ENCODE measurements at regions not wholly inside any gene's neighbourhood (a gene's known extent, or its start where the extent isn't known, plus 50 kb on each side); places are given as distances from the start of the nearest gene placed in this dataset.

- no peak overlapping the region for H3K27ac ChIP-seq (ENCODE audit: low read depth in 1 of 2, low read length in 2 of 2)
- H3K36me3 ChIP-seq (ENCODE audit: control insufficient read depth in 1 of 2, insufficient read depth in 2 of 2, low read length in 1 of 2): no peaks in the 10 kb centered on the region
- no peaks in the 10 kb centered on the region for H3K27me3 ChIP-seq (ENCODE audit: control insufficient read depth in 1 of 2, insufficient read depth in 2 of 2, low read length in 1 of 2)
- 81 to 86% methylated on average over 4 of the region's 4 CpGs for WGBS, 2 donors
- DNase-seq: no peak
- no peak for ATAC-seq (ENCODE audit: low FRiP score)
- peaks cover 0 to 2% of the 10 kb centered on the region in 2 donors for H3K4me1 ChIP-seq (ENCODE audit: control insufficient read depth in 1 of 2, insufficient read depth in 2 of 2, low read length in 2 of 2)
- no peaks in the 10 kb centered on the region for H3K9me3 ChIP-seq (ENCODE audit: control insufficient read depth, low read length)
- intact Hi-C loops (cut with DNase I): no loop called here
- no peak overlapping the region for H3K4me3 ChIP-seq (ENCODE audit: low read length in 2 of 2)
Observed at GRCh38 chr3:23086331-23086730, 116.8 kb upstream of the UBE2E2 start.

DNA sequence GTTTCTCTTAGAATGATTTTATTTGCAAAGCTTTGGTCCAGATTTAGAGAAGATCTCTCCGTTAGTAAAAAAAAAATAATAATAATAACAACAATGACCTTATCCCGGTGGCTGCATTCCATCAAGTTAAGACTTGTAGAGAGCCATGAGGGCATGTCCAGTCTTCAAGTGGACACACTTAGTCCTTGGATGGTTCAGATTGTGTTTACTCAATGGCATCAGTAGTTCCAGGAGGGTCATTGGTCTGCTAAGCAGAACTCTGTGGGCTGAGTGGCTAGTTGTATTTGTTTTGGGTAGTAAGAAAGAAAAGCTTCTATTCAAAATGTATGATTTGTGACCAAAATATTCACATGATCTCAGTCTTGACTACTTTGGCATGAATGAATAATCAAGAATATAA, 116.3 kb upstream of the UBE2E2 start:
- no peaks in the 10 kb centered on the region for H3K27me3 ChIP-seq (ENCODE audit: control insufficient read depth in 1 of 2, insufficient read depth in 2 of 2, low read length in 1 of 2)
- no peak overlapping the region for H3K27ac ChIP-seq (ENCODE audit: low read depth in 1 of 2, low read length in 2 of 2)
- no peak overlapping the region for H3K4me3 ChIP-seq (ENCODE audit: low read length in 2 of 2)
- ATAC-seq (ENCODE audit: low FRiP score): no peak
- 34 to 35% methylated on average over 2 of the region's 2 CpGs for WGBS, 2 donors
- intact Hi-C loops (cut with DNase I): no loop called here
- no peaks in the 10 kb centered on the region for H3K9me3 ChIP-seq (ENCODE audit: control insufficient read depth, low read length)
- no peaks in the 10 kb centered on the region for H3K4me1 ChIP-seq (ENCODE audit: control insufficient read depth in 1 of 2, insufficient read depth in 2 of 2, low read length in 2 of 2)
- no peak for DNase-seq
- no peaks in the 10 kb centered on the region for H3K36me3 ChIP-seq (ENCODE audit: control insufficient read depth in 1 of 2, insufficient read depth in 2 of 2, low read length in 1 of 2)

DNA sequence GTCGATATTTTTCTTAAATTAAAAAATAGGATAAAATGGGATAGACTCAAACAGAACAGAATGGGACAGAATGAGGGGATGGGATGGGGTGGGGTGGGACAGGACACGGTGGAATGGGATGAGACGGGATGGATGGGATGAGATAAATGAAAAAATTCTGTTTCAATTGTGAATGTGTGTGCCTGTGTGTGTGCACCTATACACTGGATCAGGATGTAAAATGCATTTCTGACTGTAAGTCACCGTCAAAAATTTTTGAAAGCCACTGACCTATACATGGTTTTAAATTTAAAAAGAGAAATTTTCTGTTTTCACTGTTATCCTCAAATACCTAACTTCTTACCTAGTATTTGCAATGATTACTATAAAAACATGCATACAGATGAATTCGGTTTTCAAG, 108.7 kb upstream of the UBE2E2 start:
- no peaks in the 10 kb centered on the region for H3K27me3 ChIP-seq (ENCODE audit: control insufficient read depth in 1 of 2, insufficient read depth in 2 of 2, low read length in 1 of 2)
- ATAC-seq (ENCODE audit: low FRiP score) (no peak), DNase-seq (no peak)
- H3K4me1 ChIP-seq (ENCODE audit: control insufficient read depth in 1 of 2, insufficient read depth in 2 of 2, low read length in 2 of 2): no peaks in the 10 kb centered on the region
- intact Hi-C loops (cut with DNase I): no loop called here
- no peak overlapping the region for H3K27ac ChIP-seq (ENCODE audit: low read depth in 1 of 2, low read length in 2 of 2)
- no peaks in the 10 kb centered on the region for H3K36me3 ChIP-seq (ENCODE audit: control insufficient read depth in 1 of 2, insufficient read depth in 2 of 2, low read length in 1 of 2)
- H3K4me3 ChIP-seq (ENCODE audit: low read length in 2 of 2): no peak overlapping the region
- H3K9me3 ChIP-seq (ENCODE audit: control insufficient read depth, low read length): no peaks in the 10 kb centered on the region
- 73 to 81% methylated on average over 5 of the region's 5 CpGs for WGBS, 2 donors

DNA sequence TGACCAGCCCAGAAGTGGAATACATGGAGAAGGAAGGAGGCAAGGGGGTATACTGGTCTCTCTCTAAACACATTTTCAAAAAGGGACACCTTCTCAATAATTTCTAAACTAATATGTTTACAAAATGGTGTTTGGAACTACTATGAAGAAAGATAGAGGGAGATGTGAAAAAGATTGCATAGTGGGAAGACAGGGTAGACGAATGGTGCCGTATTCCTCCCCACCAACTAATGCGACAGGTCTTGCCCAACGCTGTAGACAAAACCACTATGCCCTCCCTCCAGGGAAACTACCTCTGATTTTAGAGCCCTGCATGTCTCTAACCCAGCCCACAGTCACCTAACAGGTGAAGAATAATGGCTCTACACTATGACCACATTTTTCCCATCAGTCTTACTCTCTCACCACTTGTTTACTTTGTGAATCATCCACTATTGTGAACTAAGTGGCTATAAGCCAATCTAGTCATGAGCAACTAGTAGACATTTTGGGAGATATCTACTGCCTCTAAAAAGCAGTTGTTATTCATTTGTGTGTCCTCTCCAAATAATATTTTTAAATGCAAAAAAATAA, 108.2 kb upstream of the UBE2E2 start:
- ATAC-seq (ENCODE audit: low FRiP score) (peak; percentile 26), DNase-seq (no peak)
- WGBS, 2 donors: 93 to 96% methylated on average over 4 of the region's 4 CpGs
- intact Hi-C loops (cut with DNase I): no loop called here
- Histone ChIP-seq H3K27ac (ENCODE audit: low read depth in 1 of 2, low read length in 2 of 2) (no peak overlapping the region), H3K4me3 (ENCODE audit: low read length in 2 of 2) (no peak overlapping the region), H3K9me3 (ENCODE audit: control insufficient read depth, low read length) (no peaks in the 10 kb centered on the region), H3K36me3 (ENCODE audit: control insufficient read depth in 1 of 2, insufficient read depth in 2 of 2, low read length in 1 of 2) (no peaks in the 10 kb centered on the region), H3K4me1 (ENCODE audit: control insufficient read depth in 1 of 2, insufficient read depth in 2 of 2, low read length in 2 of 2) (no peaks in the 10 kb centered on the region), H3K27me3 (ENCODE audit: control insufficient read depth in 1 of 2, insufficient read depth in 2 of 2, low read length in 1 of 2) (no peaks in the 10 kb centered on the region)

DNA sequence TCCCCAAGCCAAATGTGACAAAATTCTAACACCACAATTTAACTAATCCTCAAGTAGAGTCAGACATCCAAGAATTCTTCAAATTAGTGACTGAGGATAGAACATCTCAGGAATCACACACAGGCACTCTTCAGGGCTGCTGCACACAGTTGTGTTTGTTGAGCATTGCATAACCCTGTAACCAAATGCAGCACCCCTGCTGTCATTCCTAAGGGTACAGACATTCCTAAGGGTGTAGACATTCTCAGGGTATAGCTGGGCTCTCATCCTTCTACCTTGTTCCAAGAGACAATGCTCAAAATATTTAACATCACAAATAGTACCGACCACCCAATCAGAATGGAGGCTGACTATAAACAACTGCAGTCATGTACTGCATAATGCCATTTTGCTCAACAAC, 107.1 kb upstream of the UBE2E2 start:
- 81 to 94% methylated on average over 1 of the region's 1 CpG for WGBS, 2 donors

DNA sequence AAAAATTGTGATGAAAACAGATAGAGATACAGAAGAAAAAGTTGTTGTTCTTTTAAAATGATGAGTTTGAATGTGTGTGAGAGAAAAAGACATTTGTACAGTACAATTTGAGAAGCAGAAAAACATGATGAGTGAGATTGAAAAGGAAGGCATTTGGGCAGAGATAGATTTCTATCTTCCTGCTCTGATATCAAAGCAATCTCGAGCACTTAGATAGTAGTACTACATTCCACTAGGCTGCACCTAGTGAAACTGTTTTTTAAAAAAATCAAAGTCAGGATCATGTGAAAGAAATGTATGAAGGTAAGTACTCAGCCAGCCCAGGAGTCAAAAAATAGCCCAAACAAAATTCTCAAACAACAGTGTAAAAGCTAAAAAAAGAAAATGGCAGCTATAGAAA, 104.1 kb upstream of the UBE2E2 start:
- WGBS, 2 donors: 50 to 70% methylated on average over 1 of the region's 1 CpG
- Histone ChIP-seq H3K4me1 (ENCODE audit: control insufficient read depth in 1 of 2, insufficient read depth in 2 of 2, low read length in 2 of 2) (no peaks in the 10 kb centered on the region), H3K9me3 (ENCODE audit: control insufficient read depth, low read length) (no peaks in the 10 kb centered on the region), H3K27ac (ENCODE audit: low read depth in 1 of 2, low read length in 2 of 2) (no peak overlapping the region), H3K4me3 (ENCODE audit: low read length in 2 of 2) (no peak overlapping the region), H3K27me3 (ENCODE audit: control insufficient read depth in 1 of 2, insufficient read depth in 2 of 2, low read length in 1 of 2) (no peaks in the 10 kb centered on the region), H3K36me3 (ENCODE audit: control insufficient read depth in 1 of 2, insufficient read depth in 2 of 2, low read length in 1 of 2) (no peaks in the 10 kb centered on the region)
- no peak for DNase-seq
- intact Hi-C loops (cut with DNase I): no loop called here
- no peak for ATAC-seq (ENCODE audit: low FRiP score)

More for the DNA sequence above, 107.1 kb upstream of the UBE2E2 start:
- intact Hi-C loops (cut with DNase I): no loop called here
- DNase-seq: no peak
- ATAC-seq (ENCODE audit: low FRiP score): no peak
- H3K27ac ChIP-seq (ENCODE audit: low read depth in 1 of 2, low read length in 2 of 2): no peak overlapping the region
- H3K4me1 ChIP-seq (ENCODE audit: control insufficient read depth in 1 of 2, insufficient read depth in 2 of 2, low read length in 2 of 2): no peaks in the 10 kb centered on the region
- no peaks in the 10 kb centered on the region for H3K36me3 ChIP-seq (ENCODE audit: control insufficient read depth in 1 of 2, insufficient read depth in 2 of 2, low read length in 1 of 2)
- H3K9me3 ChIP-seq (ENCODE audit: control insufficient read depth, low read length): no peaks in the 10 kb centered on the region
- H3K4me3 ChIP-seq (ENCODE audit: low read length in 2 of 2): no peak overlapping the region
- no peaks in the 10 kb centered on the region for H3K27me3 ChIP-seq (ENCODE audit: control insufficient read depth in 1 of 2, insufficient read depth in 2 of 2, low read length in 1 of 2)

- H3K4me1 ChIP-seq (ENCODE audit: control insufficient read depth in 1 of 2, insufficient read depth in 2 of 2, low read length in 2 of 2): no peaks in the 10 kb centered on the region
- no peaks in the 10 kb centered on the region for H3K36me3 ChIP-seq (ENCODE audit: control insufficient read depth in 1 of 2, insufficient read depth in 2 of 2, low read length in 1 of 2)
- H3K4me3 ChIP-seq (ENCODE audit: low read length in 2 of 2): no peak overlapping the region
- H3K27ac ChIP-seq (ENCODE audit: low read depth in 1 of 2, low read length in 2 of 2): no peak overlapping the region
- ATAC-seq (ENCODE audit: low FRiP score) (no peak), DNase-seq (no peak)
- H3K9me3 ChIP-seq (ENCODE audit: control insufficient read depth, low read length): no peaks in the 10 kb centered on the region
- intact Hi-C loops (cut with DNase I): no loop called here
- 84 to 90% methylated on average over 2 of the region's 2 CpGs for WGBS, 2 donors
- no peaks in the 10 kb centered on the region for H3K27me3 ChIP-seq (ENCODE audit: control insufficient read depth in 1 of 2, insufficient read depth in 2 of 2, low read length in 1 of 2)
Observed at GRCh38 chr3:23099677-23100076, 103.5 kb upstream of the UBE2E2 start.

DNA sequence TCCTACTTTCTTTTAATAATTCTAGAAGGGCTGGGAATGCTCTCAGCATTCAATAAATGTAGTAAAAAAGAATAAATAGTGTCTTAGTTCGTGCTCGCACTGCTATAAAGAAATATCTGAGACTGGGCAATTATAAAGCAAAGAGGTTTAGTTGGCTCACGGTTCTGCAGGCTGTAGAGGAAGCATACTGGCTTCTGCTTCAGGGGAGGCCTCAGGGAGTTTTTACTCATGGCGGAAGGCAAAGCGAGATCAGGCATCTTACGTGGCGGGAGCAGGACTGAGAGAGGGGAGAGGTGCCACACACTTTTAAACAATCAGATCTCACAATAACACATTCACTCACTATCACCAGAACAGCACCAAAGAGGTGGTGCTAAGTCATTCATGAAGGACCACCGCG, 103.0 kb upstream of the UBE2E2 start:
- intact Hi-C loops (cut with DNase I): no loop called here
- ATAC-seq (ENCODE audit: low FRiP score) (no peak), DNase-seq (no peak)
- H3K27ac ChIP-seq (ENCODE audit: low read depth in 1 of 2, low read length in 2 of 2): no peak overlapping the region
- H3K4me3 ChIP-seq (ENCODE audit: low read length in 2 of 2): no peak overlapping the region
- WGBS, 2 donors: 95 to 97% methylated on average over 9 of the region's 9 CpGs
- H3K4me1 ChIP-seq (ENCODE audit: control insufficient read depth in 1 of 2, insufficient read depth in 2 of 2, low read length in 2 of 2): no peaks in the 10 kb centered on the region
- H3K9me3 ChIP-seq (ENCODE audit: control insufficient read depth, low read length): no peaks in the 10 kb centered on the region
- H3K36me3 ChIP-seq (ENCODE audit: control insufficient read depth in 1 of 2, insufficient read depth in 2 of 2, low read length in 1 of 2): no peaks in the 10 kb centered on the region
- no peaks in the 10 kb centered on the region for H3K27me3 ChIP-seq (ENCODE audit: control insufficient read depth in 1 of 2, insufficient read depth in 2 of 2, low read length in 1 of 2)

DNA sequence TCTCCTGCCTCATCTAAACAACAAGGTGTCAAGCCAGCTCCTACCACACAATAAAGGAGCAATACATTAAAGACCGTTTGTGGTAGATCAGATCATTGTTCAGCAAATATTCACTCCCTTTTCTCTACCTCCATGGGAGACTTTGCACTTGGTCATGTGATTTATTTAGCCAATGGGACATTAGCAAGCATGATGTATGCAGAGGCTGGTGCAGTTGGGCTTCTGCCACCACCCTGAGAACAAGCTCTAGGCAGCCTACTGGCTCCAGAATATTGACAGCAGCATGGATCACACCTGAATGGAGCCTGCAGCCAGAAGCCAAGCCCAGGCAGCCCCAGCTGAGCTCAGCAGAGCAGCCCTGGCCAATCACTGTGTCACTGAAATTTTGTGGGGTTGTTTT, 99.4 kb upstream of the UBE2E2 start:
- 85 to 89% methylated on average over 1 of the region's 1 CpG for WGBS, 2 donors
- H3K36me3 ChIP-seq (ENCODE audit: control insufficient read depth in 1 of 2, insufficient read depth in 2 of 2, low read length in 1 of 2): no peaks in the 10 kb centered on the region
- no peak for ATAC-seq (ENCODE audit: low FRiP score)
- no peak for DNase-seq
- H3K27ac ChIP-seq (ENCODE audit: low read depth in 1 of 2, low read length in 2 of 2): no peak overlapping the region
- H3K4me1 ChIP-seq (ENCODE audit: control insufficient read depth in 1 of 2, insufficient read depth in 2 of 2, low read length in 2 of 2): no peaks in the 10 kb centered on the region
- H3K4me3 ChIP-seq (ENCODE audit: low read length in 2 of 2): no peak overlapping the region
- H3K27me3 ChIP-seq (ENCODE audit: control insufficient read depth in 1 of 2, insufficient read depth in 2 of 2, low read length in 1 of 2): no peaks in the 10 kb centered on the region
- intact Hi-C loops (cut with DNase I): no loop called here
- peaks cover 2% of the 10 kb centered on the region for H3K9me3 ChIP-seq (ENCODE audit: control insufficient read depth, low read length)

All from aorta (tissue), 5 donors.